Keratinocyte (primary cell): ENCODE measurements at regions not wholly inside any gene's neighbourhood (a gene's known extent, or its start where the extent isn't known, plus 50 kb on each side); places are given as distances from the start of the nearest gene placed in this dataset.

ENCODE experiments used
- DNase-seq: peaks from one replicate; pipeline ENCODE4 v3.0.0-alpha.2; 2011; ENCODE audit warnings: low read depth, missing footprints, low spot score
- FAIRE-seq: peaks from 2 replicates; lab custom pipeline; 2011; peaks lifted over from hg19 to GRCh38; lab: Jason Lieb, UNC
- H2AFZ ChIP-seq: 2 replicates; pipeline ENCODE4 v1.6.0; 2012; ENCODE audit warnings: low read length, control low read depth, inconsistent platforms; ENCODE audit not compliant: control insufficient read depth
- H3K27ac ChIP-seq: 2 replicates; pipeline ENCODE4 v1.5.1; 2011; ENCODE audit warnings: low read length; ENCODE audit not compliant: control insufficient read depth, insufficient read depth
- H3K27me3 ChIP-seq: 3 replicates; pipeline ENCODE4 v1.6.0; 2011; ENCODE audit warnings: low read length; ENCODE audit not compliant: control insufficient read depth, insufficient read depth; ENCODE audit errors: extremely low read depth
- H3K36me3 ChIP-seq, 2 experiments: 2 replicates in 1 of 2; 3 replicates in 1 of 2; pipeline ENCODE4 v1.5.1; 2011; ENCODE audit warnings: low read length in 2 of 2, mild to moderate bottlenecking in 1 of 2; ENCODE audit not compliant: control insufficient read depth in 2 of 2, insufficient read depth in 2 of 2; ENCODE audit errors: extremely low read depth in 1 of 2
- H3K4me1 ChIP-seq: 3 replicates; pipeline ENCODE4 v1.5.1; 2011; ENCODE audit warnings: low read length; ENCODE audit not compliant: control insufficient read depth, insufficient read depth; ENCODE audit errors: extremely low read depth
- H3K4me2 ChIP-seq: 3 replicates; pipeline ENCODE4 v1.6.0; 2011; ENCODE audit warnings: low read depth, low read length; ENCODE audit not compliant: control insufficient read depth, insufficient read depth; ENCODE audit errors: extremely low read depth
- H3K4me3 ChIP-seq, 3 experiments: fragments of 200-600 bp in 1 of 3; sonication (generic) in 1 of 3; 2 replicates in 2 of 3; 3 replicates in 1 of 3; pipeline ENCODE4 v1.5.1; 2011 to 2016; ENCODE audit warnings: low read length in 3 of 3, mild to moderate bottlenecking in 3 of 3, control low read depth in 2 of 3, inconsistent platforms in 1 of 3, low read depth in 1 of 3, mixed read lengths in 1 of 3, mixed run types in 1 of 3, moderate library complexity in 1 of 3; ENCODE audit not compliant: control insufficient read depth in 2 of 3, insufficient read depth in 2 of 3; ENCODE audit errors: extremely low read depth in 1 of 3
- H3K79me2 ChIP-seq: 2 replicates; pipeline ENCODE4 v1.6.0; 2012; ENCODE audit warnings: low read length; ENCODE audit not compliant: control insufficient read depth, insufficient read depth
- H3K9ac ChIP-seq: 3 replicates; pipeline ENCODE4 v1.6.0; 2011; ENCODE audit warnings: low read length; ENCODE audit not compliant: control insufficient read depth, insufficient read depth; ENCODE audit errors: extremely low read depth
- H3K9me1 ChIP-seq: 3 replicates; pipeline ENCODE4 v1.6.0; 2011; ENCODE audit warnings: low read length; ENCODE audit not compliant: control insufficient read depth, insufficient read depth; ENCODE audit errors: extremely low read depth
- H3K9me3 ChIP-seq: 2 replicates; pipeline ENCODE4 v1.5.1; 2012; ENCODE audit warnings: low read depth, low read length; ENCODE audit not compliant: control insufficient read depth
- H4K20me1 ChIP-seq: 3 replicates; pipeline ENCODE4 v1.6.0; 2011; ENCODE audit warnings: low read length; ENCODE audit not compliant: control insufficient read depth, insufficient read depth; ENCODE audit errors: extremely low read depth
- EZH2 ChIP-seq: IDR thresholded peaks from one replicate; pipeline ENCODE4 v1.6.1; 2012; ENCODE audit warnings: inconsistent platforms, mild to moderate bottlenecking, low read length, moderate library complexity
- dilution Hi-C: fragments of 300-500 bp; cut with MboI; formaldehyde crosslinking; loops from one replicate; pipeline ENCODE4 v1.7.0; 2020; ENCODE audit warnings: low sequenced_read_pairs; ENCODE audit not compliant: extremely low pct_ligation_motif_present
- TF ChIP-seq, protein P1 (sequence below), 3 experiments: IDR thresholded peaks in 1 of 3; conservative IDR thresholded peaks in 1 of 3; optimal IDR thresholded peaks in 1 of 3; 2 replicates in 2 of 3; 3 replicates in 1 of 3; pipeline versions ENCODE3 to v1.5.1; 2011; ENCODE audit warnings: low read length in 3 of 3, mild to moderate bottlenecking in 3 of 3, moderate library complexity in 2 of 3, control low read depth in 1 of 3, inconsistent platforms in 1 of 3; ENCODE audit not compliant: insufficient read depth in 2 of 3; ENCODE audit errors: extremely low read depth in 1 of 3

DNA sequence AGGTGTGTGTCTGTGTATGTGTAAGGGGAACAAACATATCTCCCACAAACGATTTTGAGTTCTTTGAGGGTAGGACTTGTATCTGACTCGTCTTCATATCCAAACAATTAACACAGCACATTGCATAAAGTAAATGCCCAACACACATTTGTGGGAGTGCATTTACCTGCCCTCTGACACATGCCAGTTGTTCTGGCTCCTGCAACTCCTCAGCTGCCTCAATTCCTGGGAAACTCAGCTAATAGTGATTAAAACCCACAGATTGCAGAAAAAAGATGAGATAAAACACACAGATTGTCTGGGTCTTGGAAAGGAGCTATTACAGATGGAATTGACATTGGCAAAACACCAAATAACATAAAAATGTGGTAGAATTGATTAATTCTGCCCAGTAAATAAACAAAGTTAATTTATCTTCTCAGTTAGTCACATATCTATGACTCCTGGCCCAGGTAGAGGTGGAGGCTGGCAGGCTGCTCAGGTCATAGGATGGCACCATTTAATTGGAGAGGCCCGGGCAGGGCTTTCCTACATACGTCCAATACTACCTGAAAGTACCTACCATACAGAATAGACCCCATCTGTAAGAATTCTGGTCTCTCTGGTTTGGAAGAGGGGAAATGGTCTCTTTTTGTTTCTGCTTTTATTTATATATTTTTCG is 71.5 kb upstream of the IFNGR1 start:
- DNase-seq, result no peak
- Histone ChIP-seq H3K4me3 (no peak overlapping the region), H3K36me3 (no peaks in the 10 kb centered on the region), H3K4me1 (peaks cover 17% of the 10 kb centered on the region), H4K20me1 (no peaks in the 10 kb centered on the region), H3K27ac (no peak overlapping the region), H2AFZ (no peak overlapping the region), H3K4me2 (peak overlapping the region; percentile 31), H3K79me2 (no peaks in the 10 kb centered on the region), H3K9me1 (no peaks in the 10 kb centered on the region), H3K9ac (no peak overlapping the region), H3K9me3 (no peaks in the 10 kb centered on the region), H3K27me3 (no peaks in the 10 kb centered on the region)
- dilution Hi-C loops, result no loop called here
- peak; percentile 70 for FAIRE-seq
- TF ChIP-seq EZH2, result no peak
- TF ChIP-seq, protein P1, sequence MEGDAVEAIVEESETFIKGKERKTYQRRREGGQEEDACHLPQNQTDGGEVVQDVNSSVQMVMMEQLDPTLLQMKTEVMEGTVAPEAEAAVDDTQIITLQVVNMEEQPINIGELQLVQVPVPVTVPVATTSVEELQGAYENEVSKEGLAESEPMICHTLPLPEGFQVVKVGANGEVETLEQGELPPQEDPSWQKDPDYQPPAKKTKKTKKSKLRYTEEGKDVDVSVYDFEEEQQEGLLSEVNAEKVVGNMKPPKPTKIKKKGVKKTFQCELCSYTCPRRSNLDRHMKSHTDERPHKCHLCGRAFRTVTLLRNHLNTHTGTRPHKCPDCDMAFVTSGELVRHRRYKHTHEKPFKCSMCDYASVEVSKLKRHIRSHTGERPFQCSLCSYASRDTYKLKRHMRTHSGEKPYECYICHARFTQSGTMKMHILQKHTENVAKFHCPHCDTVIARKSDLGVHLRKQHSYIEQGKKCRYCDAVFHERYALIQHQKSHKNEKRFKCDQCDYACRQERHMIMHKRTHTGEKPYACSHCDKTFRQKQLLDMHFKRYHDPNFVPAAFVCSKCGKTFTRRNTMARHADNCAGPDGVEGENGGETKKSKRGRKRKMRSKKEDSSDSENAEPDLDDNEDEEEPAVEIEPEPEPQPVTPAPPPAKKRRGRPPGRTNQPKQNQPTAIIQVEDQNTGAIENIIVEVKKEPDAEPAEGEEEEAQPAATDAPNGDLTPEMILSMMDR (optimal IDR thresholded peaks at IDR 0.05 in 1 of 3, IDR thresholded peaks at IDR 0.05 in 1 of 3, conservative IDR thresholded peaks at IDR 0.05 in 1 of 3; ENCODE audit: extremely low read depth in 1 of 3, insufficient read depth in 2 of 3, low read length in 3 of 3), result no peak

DNA sequence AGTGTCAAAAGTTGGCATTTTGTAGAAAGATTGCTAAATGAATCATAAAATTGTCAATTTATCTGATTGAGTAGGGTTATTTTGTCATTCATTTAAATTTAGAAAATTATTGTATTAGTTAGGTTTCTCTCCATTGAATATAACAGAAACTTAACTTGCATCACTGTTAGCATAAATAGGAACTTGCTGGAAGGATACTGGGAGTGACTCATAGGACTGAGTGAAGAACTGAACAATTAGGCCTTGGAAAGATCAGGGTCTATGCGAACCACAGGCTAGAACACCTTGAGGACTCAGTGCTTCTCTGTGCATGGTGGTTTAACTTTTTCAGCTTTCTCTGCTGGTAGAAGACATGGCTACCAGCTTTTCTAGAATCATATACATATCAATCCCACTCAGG is 67.7 kb upstream of the IFNGR1 start:
- peaks cover 17% of the 10 kb centered on the region for H3K4me1 ChIP-seq
- no peaks in the 10 kb centered on the region for H3K27me3 ChIP-seq
- no peak overlapping the region for H3K4me3 ChIP-seq
- H2AFZ ChIP-seq, result no peak overlapping the region
- H3K4me2 ChIP-seq, result no peak overlapping the region
- H3K27ac ChIP-seq, result no peak overlapping the region
- no peaks in the 10 kb centered on the region for H3K9me1 ChIP-seq
- H3K9me3 ChIP-seq, result no peaks in the 10 kb centered on the region
- no peak overlapping the region for H3K9ac ChIP-seq
- TF ChIP-seq, protein P1 (optimal IDR thresholded peaks at IDR 0.05 in 1 of 3, IDR thresholded peaks at IDR 0.05 in 1 of 3, conservative IDR thresholded peaks at IDR 0.05 in 1 of 3; ENCODE audit: extremely low read depth in 1 of 3, insufficient read depth in 2 of 3, low read length in 3 of 3), result no peak
- TF ChIP-seq EZH2, result no peak
- DNase-seq, result no peak
- no peaks in the 10 kb centered on the region for H3K79me2 ChIP-seq
- no peaks in the 10 kb centered on the region for H4K20me1 ChIP-seq
- H3K36me3 ChIP-seq, result no peaks in the 10 kb centered on the region
- FAIRE-seq, result no peak
- dilution Hi-C loops, result no loop called here
